ENCODE measurements at regions not wholly inside any gene's neighbourhood (a gene's known extent, or its start where the extent isn't known, plus 50 kb on each side); places are given as distances from the start of the nearest gene placed in this dataset.

GRCh38 chr11:107218123-107219013 lies 200.1 kb upstream of the GUCY1A2 start:
- DNase-seq: no peak

GRCh38 chr11:107217444-107217843 lies 199.2 kb upstream of the GUCY1A2 start:
- DNase-seq: no peak

- no peak for DNase-seq
Measured at GRCh38 chr11:107215010-107215409, 196.7 kb upstream of the GUCY1A2 start.

GRCh38 chr11:107203656-107204055 lies 185.4 kb upstream of the GUCY1A2 start:
- DNase-seq: no peak

GRCh38 chr11:107202241-107202640 lies 184.0 kb upstream of the GUCY1A2 start:
- DNase-seq: no peak

GRCh38 chr11:107198490-107199007 lies 180.3 kb upstream of the GUCY1A2 start:
- no peak for DNase-seq

GRCh38 chr11:107197932-107198331 lies 179.7 kb upstream of the GUCY1A2 start:
- no peak for DNase-seq

GRCh38 chr11:107196732-107197131 lies 178.5 kb upstream of the GUCY1A2 start:
- DNase-seq: no peak

GRCh38 chr11:107184986-107185385 lies 166.7 kb upstream of the GUCY1A2 start:
- no peak for DNase-seq

GRCh38 chr11:107183953-107184352 lies 165.7 kb upstream of the GUCY1A2 start:
- DNase-seq: peak; percentile 21

- DNase-seq: no peak
Measured at GRCh38 chr11:107182978-107183377, 164.7 kb upstream of the GUCY1A2 start.

GRCh38 chr11:107180236-107180635 lies 162.0 kb upstream of the GUCY1A2 start:
- peak; percentile 19 for DNase-seq

- no peak for DNase-seq
Measured at GRCh38 chr11:107179829-107180228, 161.6 kb upstream of the GUCY1A2 start.

- DNase-seq: no peak
Measured at GRCh38 chr11:107177106-107177477, 158.8 kb upstream of the GUCY1A2 start.

- DNase-seq: no peak
Measured at GRCh38 chr11:107176148-107177105, 158.2 kb upstream of the GUCY1A2 start.

GRCh38 chr11:107174856-107175255 lies 156.6 kb upstream of the GUCY1A2 start:
- DNase-seq: no peak

GRCh38 chr11:107172996-107173395 lies 154.7 kb upstream of the GUCY1A2 start:
- no peak for DNase-seq

- no peak for DNase-seq
Measured at GRCh38 chr11:107157809-107158187, 139.5 kb upstream of the GUCY1A2 start.

- no peak for DNase-seq
Measured at GRCh38 chr11:107157146-107157808, 139.0 kb upstream of the GUCY1A2 start.

- DNase-seq: no peak
Measured at GRCh38 chr11:107151579-107151978, 133.3 kb upstream of the GUCY1A2 start.

GRCh38 chr11:107151158-107151557 lies 132.9 kb upstream of the GUCY1A2 start:
- no peak for DNase-seq

GRCh38 chr11:107140983-107141382 lies 122.7 kb upstream of the GUCY1A2 start:
- DNase-seq: peak; percentile 24

- DNase-seq: no peak
Measured at GRCh38 chr11:107139396-107139795, 121.1 kb upstream of the GUCY1A2 start.

Data from femur (tissue), 1 donor.